ENCODE measurements at regions not wholly inside any gene's neighbourhood (a gene's known extent, or its start where the extent isn't known, plus 50 kb on each side); places are given as distances from the start of the nearest gene placed in this dataset.

GRCh38 chr11:44498089-44498871 is 67.2 kb upstream of the CD82 start:
- DNase-seq: no peak

DNA sequence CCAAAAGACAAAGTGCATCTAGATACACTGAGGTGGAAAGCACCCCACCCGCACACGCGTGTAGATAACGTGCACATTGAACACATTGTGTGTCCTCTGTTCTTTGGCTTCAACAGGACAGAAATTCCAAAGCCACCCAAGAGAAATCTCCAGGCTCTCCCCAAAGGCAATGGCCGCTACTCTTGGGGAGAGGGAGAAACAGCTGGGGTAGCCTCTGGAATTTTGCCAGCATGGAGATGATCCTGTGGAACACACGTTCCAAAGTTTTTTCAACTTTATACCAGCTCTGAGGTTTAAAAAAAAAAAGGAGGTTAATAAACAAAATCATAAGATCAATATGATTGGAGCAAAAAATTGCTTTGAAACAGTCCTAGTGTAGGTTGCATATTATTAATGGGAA is 63.0 kb upstream of the CD82 start:
- DNase-seq: no peak

DNA sequence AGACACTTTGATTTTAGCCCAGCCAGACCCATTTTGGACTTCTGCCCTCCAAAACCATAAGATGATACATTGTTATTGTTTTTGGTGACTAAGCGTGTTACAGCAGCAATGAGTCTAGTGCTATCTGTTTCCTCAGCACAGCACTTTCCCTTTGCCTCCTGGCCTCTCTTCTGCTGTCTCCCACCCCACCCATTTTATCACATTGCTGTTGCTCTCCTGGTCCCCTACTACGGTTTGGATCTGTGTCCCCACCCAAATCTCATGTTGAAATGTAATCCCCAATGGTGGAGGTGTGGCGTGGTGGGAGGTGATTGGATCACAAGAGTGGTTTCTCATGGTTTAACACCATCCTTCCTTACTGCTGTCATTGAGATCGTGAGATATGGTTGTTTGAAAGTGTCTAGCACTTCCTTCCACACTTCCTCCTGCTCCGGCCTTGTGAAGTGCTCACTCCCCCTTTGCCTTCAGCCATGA is 59.8 kb upstream of the CD82 start:
- DNase-seq: no peak

- no peak for DNase-seq
Measured at GRCh38 chr11:44506375-44507016, 59.0 kb upstream of the CD82 start.

DNA sequence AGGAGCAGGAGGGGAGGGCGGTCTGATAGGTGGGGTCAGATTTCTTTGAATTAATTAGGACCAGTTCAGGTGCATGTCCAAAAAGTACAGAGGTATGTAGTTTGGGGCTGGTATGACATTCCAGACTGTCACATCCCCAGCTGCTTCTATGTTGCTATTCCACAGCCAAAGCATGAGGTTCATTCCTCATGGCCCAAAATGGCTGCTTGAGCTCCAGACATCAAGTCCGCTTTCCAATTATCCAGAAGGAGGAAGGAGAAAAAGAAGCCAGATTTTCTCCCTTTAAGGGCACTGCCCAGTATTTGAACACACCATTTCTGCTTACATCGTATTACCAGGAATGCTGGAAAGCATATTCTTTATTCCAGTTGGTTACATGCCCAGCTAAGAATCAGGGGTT is 58.0 kb upstream of the CD82 start:
- no peak for DNase-seq

DNA sequence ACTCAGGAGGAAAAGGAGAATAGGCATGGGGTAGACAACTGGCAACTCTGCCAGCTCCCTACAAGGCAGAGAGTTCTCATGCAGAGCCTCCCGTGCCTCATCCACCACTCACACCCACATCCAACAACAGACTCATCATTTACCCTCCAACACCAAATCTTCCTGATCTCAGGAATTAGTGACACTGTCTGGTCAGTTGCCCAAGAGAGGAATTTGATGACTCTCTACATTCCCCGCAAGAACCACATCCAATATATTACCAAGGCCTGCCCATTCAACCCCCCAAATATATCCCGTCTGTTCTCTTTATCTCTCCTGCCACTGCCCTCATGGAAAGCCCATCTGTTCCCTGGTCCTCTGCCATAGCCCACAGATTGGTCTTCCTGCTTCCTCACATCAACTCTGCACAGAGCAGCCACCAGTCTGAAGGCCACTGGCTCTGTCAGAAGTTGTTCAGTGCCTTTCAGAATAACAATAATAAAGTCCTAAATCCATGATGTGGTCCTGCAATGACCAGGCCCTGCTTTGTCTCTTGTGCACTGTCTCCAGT is 57.5 kb upstream of the CD82 start:
- DNase-seq: no peak

DNA sequence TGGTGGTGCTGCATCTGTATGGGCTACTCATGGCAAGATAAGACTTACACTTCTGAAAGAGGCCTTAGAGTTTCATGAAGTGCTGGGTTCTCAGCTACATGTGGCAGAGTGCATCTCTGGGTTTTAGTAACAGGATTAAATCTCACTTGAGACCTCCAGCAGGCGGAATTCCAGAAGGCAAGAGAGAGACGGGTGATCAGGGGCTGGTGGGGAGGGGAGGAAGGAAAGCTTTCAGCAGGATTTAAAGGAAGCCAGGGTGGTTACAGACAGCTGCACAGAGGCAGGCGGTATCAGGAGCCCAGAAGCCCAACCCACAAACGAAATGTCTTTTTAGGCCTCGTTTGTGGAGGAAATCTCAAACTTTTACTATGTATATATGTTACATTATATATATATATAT is 56.2 kb upstream of the CD82 start:
- no peak for DNase-seq

DNA sequence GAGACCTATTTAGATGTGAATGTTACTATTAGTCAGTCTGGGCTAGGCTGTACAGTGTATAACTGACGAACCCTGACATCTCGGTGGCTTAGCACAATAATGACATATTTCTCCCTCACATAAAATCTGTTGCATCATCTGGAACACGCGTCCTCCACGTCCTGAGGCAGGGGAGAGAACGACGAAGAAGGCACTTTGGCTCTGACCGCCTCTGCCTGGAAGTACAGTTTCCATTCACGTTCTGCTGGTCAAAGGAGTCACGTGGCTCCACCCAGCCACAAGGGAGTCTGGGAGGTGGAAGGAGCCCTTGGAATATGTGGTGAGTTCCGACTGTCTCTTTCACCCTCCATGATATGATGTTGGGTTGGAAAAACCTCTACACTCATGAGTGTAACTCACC is 55.1 kb upstream of the CD82 start:
- DNase-seq: no peak

- DNase-seq: no peak
Measured at GRCh38 chr11:44512818-44513217, 52.6 kb upstream of the CD82 start.

- DNase-seq: no peak
Measured at GRCh38 chr11:44515048-44515447, 50.4 kb upstream of the CD82 start.

All from stimulated activated CD4-positive, alpha-beta T cell treated with anti-CD3 and anti-CD28 coated beads, Interleukin-2, amount 100 ng/mL, for 24 hours (primary cell).